GM13977 (cell line): ENCODE measurements at regions not wholly inside any gene's neighbourhood (a gene's known extent, or its start where the extent isn't known, plus 50 kb on each side); places are given as distances from the start of the nearest gene placed in this dataset.
A peak's percentile ranks its signal among the peaks of the same experiment; 100 is the strongest.

Experiments used
- DNase-seq: peaks from one replicate; pipeline ENCODE4 v3.0.0; 2012; ENCODE audit warnings: low spot score
- CTCF ChIP-seq: IDR thresholded peaks from 2 replicates; pipeline ENCODE4 v1.5.1; 2012; ENCODE audit warnings: mild to moderate bottlenecking, control low read depth; ENCODE audit not compliant: insufficient read depth; ENCODE audit errors: extremely low read depth, missing control alignments
- in situ Hi-C: fragments of 300-500 bp; cut with MboI; formaldehyde crosslinking; loops from one replicate; pipeline ENCODE4 v1.12.0; 2022; ENCODE audit warnings: low sequenced_read_pairs, low pct_unique_long_range_greater_than_20kb, mixed read lengths, inconsistent platforms; ENCODE audit not compliant: unreplicated experiment

- no peak for DNase-seq
- no peak for TF ChIP-seq CTCF
- in situ Hi-C loops = no loop called here
These were observed 331.9 kb downstream of the OMA1 start for GRCh38 chr1:58214674-58215073.

- no peak for TF ChIP-seq CTCF
- in situ Hi-C loops = no loop called here
- no peak for DNase-seq
These were observed 334.7 kb downstream of the OMA1 start for GRCh38 chr1:58211869-58212268.

GRCh38 chr1:58209575-58209974 is 337.0 kb downstream of the OMA1 start:
- DNase-seq = no peak
- no peak for TF ChIP-seq CTCF
- in situ Hi-C loops = no loop called here

- in situ Hi-C loops = no loop called here
- TF ChIP-seq CTCF = no peak
- DNase-seq = no peak
These were observed 339.8 kb downstream of the OMA1 start for GRCh38 chr1:58206749-58207148.

- TF ChIP-seq CTCF = no peak
- DNase-seq = peak; percentile 7
- in situ Hi-C loops = no loop called here
These were observed 342.2 kb downstream of the OMA1 start for GRCh38 chr1:58204284-58204683.

GRCh38 chr1:58201492-58202106 is 344.9 kb downstream of the OMA1 start:
- no peak for DNase-seq
- in situ Hi-C loops = no loop called here
- no peak for TF ChIP-seq CTCF

GRCh38 chr1:58200437-58200836 is 346.1 kb downstream of the OMA1 start:
- TF ChIP-seq CTCF = no peak
- in situ Hi-C loops = no loop called here
- DNase-seq = no peak
